HG03432 (cell line): ENCODE measurements at regions not wholly inside any gene's neighbourhood (a gene's known extent, or its start where the extent isn't known, plus 50 kb on each side); places are given as distances from the start of the nearest gene placed in this dataset.
"Not testable (repeated sequence)": the region's sequence is repeated elsewhere in the genome, so short reads cannot be mapped to it uniquely, and the experiment has no call there.

ENCODE experiments used
- ATAC-seq: cut with Tn5 transposase; IDR thresholded peaks from one replicate; pipeline ENCODE4 v1.9.1; 2021; ENCODE audit warnings: mild to moderate bottlenecking, moderate library complexity; ENCODE audit not compliant: unreplicated experiment

DNA sequence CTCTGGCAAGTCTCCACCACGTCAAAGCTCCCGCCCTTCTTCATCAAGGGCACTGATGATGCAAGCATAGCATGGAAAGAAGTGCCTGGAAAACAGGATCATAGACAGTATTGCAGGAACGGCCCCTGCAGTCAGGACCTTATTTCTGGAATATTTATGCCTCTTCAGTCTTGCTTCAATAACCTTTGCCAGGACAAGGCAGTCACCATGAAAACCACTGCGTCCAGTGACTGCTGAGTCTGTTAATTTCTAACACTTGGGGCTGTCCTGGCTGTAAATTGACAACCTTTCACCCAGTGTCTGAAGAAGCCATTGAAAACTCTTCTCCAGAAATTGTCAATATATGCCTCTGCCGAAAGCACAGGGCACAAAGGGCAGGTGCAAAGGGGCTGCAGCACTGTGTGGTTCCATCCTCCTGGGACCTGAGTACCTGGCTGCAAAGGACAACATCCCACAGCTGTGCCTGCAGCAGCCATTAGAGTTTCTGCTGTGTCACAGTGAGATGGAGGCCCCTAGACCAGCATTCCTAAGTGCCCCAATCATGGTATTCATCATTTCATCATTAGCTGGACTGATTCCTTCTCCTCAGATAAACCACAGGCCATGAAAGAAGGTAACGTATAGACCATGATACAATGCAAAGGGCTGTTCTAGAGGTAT lies 819.6 kb downstream of the RNF144A start:
- ATAC-seq: no peak

DNA sequence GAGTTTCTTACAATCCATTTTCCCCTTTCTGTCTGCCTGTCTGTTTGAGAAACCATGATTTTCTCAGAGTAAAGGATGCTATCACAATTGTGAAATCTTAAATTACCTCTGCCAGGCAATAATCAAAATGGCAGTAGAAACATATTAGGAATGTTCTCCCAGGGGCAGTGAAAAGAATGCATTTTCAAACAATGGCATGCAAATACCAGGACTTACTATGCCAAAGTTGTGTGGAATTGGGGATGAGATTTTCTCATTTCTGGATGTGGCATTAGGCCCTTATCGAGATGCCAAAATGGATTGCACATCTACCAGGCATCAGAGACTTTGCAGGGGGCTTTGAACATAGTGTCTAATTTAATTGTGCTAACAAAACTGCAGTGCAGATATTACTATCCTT lies 821.4 kb downstream of the RNF144A start:
- no peak for ATAC-seq

DNA sequence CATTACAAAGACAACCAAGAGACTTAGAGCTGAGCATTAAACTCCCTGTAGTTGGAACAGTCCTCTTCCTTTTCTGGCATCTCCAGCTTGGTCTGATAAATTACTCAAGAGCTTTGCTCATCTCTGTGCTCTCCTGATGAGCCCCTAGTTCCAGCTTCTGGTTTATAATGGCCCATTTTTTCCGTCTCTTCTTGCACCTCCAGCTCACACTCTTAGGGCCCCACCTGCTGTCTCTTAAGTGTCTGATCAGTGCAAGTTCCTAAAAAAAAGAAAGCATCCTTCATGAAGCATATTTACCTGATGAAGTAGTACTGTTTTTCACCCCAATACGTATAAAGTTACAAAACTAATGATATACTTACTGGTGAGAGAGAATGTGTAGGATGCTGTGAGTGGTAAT lies 822.9 kb downstream of the RNF144A start:
- no peak for ATAC-seq

- no peak for ATAC-seq
Measured at GRCh38 chr2:7742301-7742700, 825.1 kb downstream of the RNF144A start.

DNA sequence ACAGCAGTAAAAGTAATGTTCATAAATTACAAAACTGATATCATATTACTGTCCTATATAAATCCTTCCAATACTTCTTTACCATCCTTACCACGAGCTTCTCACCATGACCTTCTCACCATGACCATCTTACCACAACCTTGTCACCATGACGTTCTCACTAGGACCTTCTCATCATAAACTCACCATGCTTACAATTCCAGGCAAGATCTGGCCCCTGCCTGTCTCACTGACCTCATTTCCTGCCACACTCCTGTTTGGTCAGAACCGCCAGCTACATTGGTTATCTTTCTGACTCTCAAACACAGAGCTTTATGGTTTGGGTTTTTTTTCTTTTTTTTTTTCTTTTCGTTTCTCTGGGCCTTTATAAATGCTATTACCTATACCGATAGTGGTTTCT lies 827.6 kb downstream of the RNF144A start:
- ATAC-seq: no peak

GRCh38 chr2:7745369-7745768 lies 828.2 kb downstream of the RNF144A start:
- ATAC-seq: no peak

GRCh38 chr2:7748717-7749415 lies 831.7 kb downstream of the RNF144A start:
- no peak for ATAC-seq

GRCh38 chr2:7749895-7750559 lies 832.8 kb downstream of the RNF144A start:
- no peak for ATAC-seq

- no peak for ATAC-seq
Measured at GRCh38 chr2:7752291-7752690, 835.1 kb downstream of the RNF144A start.

- no peak for ATAC-seq
Measured at GRCh38 chr2:7753777-7754176, 836.6 kb downstream of the RNF144A start.

- no peak for ATAC-seq
Measured at GRCh38 chr2:7755879-7756278, 838.7 kb downstream of the RNF144A start.

- ATAC-seq: peak; percentile 76
Measured at GRCh38 chr2:7758073-7758759, 841.0 kb downstream of the RNF144A start.

DNA sequence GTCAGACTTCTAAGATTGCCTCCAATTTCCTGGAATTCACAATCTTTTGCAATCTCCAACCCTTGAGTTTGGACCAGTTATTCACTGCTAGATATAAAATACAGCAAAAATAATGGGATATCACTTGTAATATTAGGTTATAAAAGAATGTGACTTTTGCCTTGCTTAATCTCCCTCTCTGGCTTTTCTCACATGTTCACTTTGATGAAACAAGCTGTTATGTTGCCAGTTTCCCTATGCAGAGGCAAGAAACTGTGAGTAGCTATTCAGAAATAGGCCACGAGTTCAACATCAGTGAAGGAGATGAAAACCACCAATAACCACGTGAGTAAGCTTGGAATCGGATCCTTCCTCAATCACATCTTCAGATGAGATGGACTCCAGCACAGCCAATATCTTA lies 842.7 kb downstream of the RNF144A start:
- no peak for ATAC-seq

GRCh38 chr2:7763418-7763817 lies 846.2 kb downstream of the RNF144A start:
- not testable (repeated sequence) for ATAC-seq

DNA sequence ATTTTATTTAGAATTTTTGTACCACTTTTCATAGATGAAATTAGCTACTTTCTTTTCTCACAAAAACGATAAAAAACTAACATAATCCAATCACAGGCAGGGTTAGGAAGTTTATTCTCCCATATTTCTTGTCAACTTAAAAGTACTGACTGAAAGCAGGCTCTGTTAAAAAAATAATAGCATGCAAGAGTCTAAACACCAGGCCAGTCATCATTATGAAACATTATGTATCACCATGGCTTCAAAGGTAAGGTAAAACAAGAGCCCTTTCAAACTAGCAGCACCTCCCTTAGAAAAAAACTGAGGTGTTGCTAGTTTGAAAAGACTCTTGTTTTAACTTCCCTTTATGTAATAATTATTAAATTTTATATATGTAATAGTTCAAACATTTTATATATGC lies 848.0 kb downstream of the RNF144A start:
- no peak for ATAC-seq

DNA sequence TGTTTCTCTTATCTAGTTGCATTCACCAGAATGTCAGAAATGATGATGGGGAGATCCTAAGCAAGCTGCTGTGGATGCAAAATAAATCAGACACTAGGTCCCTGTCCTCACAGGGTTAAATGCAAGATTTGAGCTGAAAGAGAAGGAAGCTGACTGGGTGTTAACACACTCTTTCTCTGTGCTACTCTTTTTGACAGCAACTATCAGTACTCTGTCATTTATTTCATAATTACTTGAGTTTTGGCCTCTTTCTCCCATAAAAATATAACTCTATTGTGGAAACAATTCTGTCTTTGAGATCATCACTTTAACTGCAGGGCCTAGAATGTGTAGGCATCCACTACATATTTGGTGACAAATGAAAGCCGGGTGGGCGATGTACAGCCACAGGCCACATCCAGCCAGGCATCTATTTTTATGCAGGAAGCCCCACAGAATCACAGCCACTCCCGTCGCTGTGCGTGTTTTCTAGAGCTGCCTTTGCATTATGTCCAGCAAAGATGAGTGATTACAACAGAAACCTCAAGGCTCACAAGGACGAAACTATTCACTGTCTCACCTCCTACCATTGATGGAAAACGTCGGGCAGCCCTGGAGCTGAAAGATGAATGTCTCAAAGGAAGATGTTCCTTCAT lies 849.0 kb downstream of the RNF144A start:
- no peak for ATAC-seq

GRCh38 chr2:7766978-7767565 lies 849.9 kb downstream of the RNF144A start:
- no peak for ATAC-seq

GRCh38 chr2:7767902-7768301 lies 850.7 kb downstream of the RNF144A start:
- no peak for ATAC-seq

DNA sequence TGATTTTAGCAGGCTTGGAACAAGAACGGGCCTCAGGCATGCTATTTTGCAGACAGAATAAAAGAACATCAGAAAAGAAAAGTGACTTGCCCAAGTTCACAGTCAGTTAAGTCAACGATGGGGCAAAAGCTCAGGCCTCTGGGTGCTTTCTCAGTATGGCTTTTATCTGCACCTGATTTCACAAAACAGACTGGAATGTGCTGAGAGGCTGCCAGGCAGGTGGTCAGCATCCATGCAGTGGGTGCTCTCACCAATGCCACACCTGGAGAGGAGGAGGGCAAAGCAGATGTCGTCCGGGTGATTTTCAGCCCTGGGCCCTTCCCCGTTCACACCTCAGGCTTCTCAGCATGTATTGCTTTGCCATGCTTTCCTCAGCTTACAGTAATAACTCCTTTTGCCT lies 854.6 kb downstream of the RNF144A start:
- ATAC-seq: no peak
